PFSK-1 (cell line): ENCODE measurements at regions not wholly inside any gene's neighbourhood (a gene's known extent, or its start where the extent isn't known, plus 50 kb on each side); places are given as distances from the start of the nearest gene placed in this dataset.

ENCODE experiments used
- FOXP2 ChIP-seq: optimal IDR thresholded peaks from 2 replicates; pipeline ENCODE3; 2011; ENCODE audit warnings: borderline replicate concordance, control low read depth, inconsistent platforms; ENCODE audit not compliant: insufficient read depth; ENCODE audit errors: extremely low read length, extremely low read depth
- POLR2AphosphoS5 ChIP-seq: IDR thresholded peaks from 2 replicates; pipeline ENCODE4 v1.6.1; 2012; ENCODE audit warnings: low read depth, mild to moderate bottlenecking, control low read depth, low read length, moderate library complexity
- SIN3A ChIP-seq: IDR thresholded peaks from 2 replicates; pipeline ENCODE4 v1.6.1; 2012; ENCODE audit warnings: mild to moderate bottlenecking, low read length, moderate library complexity, borderline replicate concordance; ENCODE audit not compliant: insufficient read depth
- TAF1 ChIP-seq: IDR thresholded peaks from 2 replicates; pipeline ENCODE4 v1.6.1; 2012; ENCODE audit warnings: low read length, control low read depth, borderline replicate concordance; ENCODE audit not compliant: insufficient read depth
- TF ChIP-seq, protein P1 (sequence below), 2 experiments: IDR thresholded peaks; 2 replicates each; pipeline versions ENCODE4 v1.6.1 to v1.8.0; 2011 to 2012; ENCODE audit warnings: low read depth in 2 of 2, low read length in 2 of 2, control low read depth in 1 of 2, inconsistent platforms in 1 of 2, mild to moderate bottlenecking in 1 of 2, moderate library complexity in 1 of 2; ENCODE audit not compliant: insufficient read depth in 1 of 2

DNA sequence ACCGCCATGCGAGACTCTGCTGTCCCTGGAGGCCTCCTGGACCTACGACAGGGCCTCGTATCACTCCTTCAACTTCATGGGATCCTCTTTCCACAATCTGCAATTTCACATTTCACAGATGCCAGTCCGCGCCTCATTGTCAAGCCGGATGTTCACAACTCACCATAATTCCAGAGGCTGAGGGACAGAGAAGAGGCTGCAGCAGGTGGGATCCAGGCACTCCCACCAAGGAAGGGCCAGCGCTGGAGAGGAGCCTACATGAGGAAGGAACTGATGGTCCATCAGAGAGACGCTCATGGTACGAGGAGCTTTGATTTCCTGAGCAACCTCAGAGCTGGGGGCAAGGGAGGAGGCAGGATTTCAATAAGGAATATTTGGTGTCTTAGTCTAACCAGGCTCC, 495.0 kb downstream of the BRD1 start:
- TF ChIP-seq POLR2AphosphoS5: no peak
- TF ChIP-seq SIN3A: no peak
- TF ChIP-seq TAF1: no peak
- TF ChIP-seq, protein P1, sequence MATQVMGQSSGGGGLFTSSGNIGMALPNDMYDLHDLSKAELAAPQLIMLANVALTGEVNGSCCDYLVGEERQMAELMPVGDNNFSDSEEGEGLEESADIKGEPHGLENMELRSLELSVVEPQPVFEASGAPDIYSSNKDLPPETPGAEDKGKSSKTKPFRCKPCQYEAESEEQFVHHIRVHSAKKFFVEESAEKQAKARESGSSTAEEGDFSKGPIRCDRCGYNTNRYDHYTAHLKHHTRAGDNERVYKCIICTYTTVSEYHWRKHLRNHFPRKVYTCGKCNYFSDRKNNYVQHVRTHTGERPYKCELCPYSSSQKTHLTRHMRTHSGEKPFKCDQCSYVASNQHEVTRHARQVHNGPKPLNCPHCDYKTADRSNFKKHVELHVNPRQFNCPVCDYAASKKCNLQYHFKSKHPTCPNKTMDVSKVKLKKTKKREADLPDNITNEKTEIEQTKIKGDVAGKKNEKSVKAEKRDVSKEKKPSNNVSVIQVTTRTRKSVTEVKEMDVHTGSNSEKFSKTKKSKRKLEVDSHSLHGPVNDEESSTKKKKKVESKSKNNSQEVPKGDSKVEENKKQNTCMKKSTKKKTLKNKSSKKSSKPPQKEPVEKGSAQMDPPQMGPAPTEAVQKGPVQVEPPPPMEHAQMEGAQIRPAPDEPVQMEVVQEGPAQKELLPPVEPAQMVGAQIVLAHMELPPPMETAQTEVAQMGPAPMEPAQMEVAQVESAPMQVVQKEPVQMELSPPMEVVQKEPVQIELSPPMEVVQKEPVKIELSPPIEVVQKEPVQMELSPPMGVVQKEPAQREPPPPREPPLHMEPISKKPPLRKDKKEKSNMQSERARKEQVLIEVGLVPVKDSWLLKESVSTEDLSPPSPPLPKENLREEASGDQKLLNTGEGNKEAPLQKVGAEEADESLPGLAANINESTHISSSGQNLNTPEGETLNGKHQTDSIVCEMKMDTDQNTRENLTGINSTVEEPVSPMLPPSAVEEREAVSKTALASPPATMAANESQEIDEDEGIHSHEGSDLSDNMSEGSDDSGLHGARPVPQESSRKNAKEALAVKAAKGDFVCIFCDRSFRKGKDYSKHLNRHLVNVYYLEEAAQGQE (IDR thresholded peaks at IDR 0.05; ENCODE audit: insufficient read depth in 1 of 2, low read depth in 2 of 2, low read length in 2 of 2): no peak
- no peak for TF ChIP-seq FOXP2
